ENCODE measurements at regions not wholly inside any gene's neighbourhood (a gene's known extent, or its start where the extent isn't known, plus 50 kb on each side); places are given as distances from the start of the nearest gene placed in this dataset.

DNA sequence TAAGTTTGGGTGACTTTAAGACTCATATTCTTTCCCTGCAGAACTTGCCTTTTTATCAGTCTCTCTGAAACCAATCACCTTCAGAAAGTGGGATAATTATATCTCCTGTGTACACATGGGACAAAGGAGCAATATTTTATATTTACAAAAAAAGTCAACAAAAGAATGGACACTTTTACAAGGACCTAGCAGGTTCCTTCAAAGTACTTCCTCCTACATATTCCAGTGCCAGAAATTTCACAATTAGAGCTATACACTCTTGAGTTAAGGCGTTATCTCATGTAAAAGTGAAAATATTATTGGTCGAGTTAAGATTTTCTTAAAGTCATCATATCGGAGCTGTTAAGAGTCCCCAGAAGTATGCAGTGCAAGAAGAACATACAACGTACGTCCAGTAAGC lies 98.9 kb upstream of the MAFB start:
- intact Hi-C loops (cut with micrococcal nuclease; ENCODE audit: unreplicated experiment), result no loop called here
- peaks cover 0 to 5% of the 10 kb centered on the region in 2 experiments; a peak in 2 of 5 replicates for H3K27me3 ChIP-seq (ENCODE audit: control insufficient read depth in 1 of 2, insufficient read depth in 2 of 2, low read length in 2 of 2)

DNA sequence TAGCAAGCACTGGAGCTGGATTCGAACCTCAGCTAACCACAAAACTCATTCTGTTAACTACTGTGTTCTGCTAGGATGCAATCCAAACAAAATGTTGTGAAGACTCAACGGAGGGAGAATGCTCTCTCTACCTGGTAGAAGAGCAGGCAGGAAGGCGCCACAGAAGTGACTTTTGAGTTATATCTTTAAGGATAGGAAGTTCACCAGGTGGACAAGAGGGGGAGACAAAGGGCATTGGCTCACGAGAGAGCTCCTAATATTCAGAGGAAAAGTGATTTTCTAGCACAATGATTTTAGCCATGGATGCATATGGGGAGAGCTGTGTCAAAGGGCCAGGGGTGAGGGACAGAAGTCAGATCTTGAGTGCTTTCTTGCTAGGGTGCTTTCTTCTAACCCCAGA lies 108.4 kb upstream of the MAFB start:
- ATAC-seq, result peak; percentile 87
- under 1% methylated on average over 4 of the region's 4 CpGs for WGBS (ENCODE audit: low lambda C conversion rate)
- Histone ChIP-seq H3K36me3 (replicated peaks in 1 of 2; ENCODE audit: control insufficient read depth in 1 of 2, insufficient read depth in 2 of 2, low read length in 2 of 2) (no peaks in the 10 kb centered on the region), H3K4me3 (replicated peaks in 1 of 3; ENCODE audit: insufficient read depth in 1 of 3, low read depth in 2 of 3, low read length in 3 of 3) (no peak overlapping the region), H3K9ac (ENCODE audit: insufficient read depth, low read depth, low read length) (no peak overlapping the region), H3K9me3 (ENCODE audit: low read length) (no peaks in the 10 kb centered on the region), H3K27ac (ENCODE audit: extremely low read length, insufficient read depth, low read length) (no peak overlapping the region), H3K79me2 (ENCODE audit: insufficient read depth, low read length) (no peaks in the 10 kb centered on the region), H4K20me1 (ENCODE audit: insufficient read depth, low read length) (no peaks in the 10 kb centered on the region), H3K27me3 (ENCODE audit: control insufficient read depth in 1 of 2, insufficient read depth in 2 of 2, low read length in 2 of 2) (no peaks in the 10 kb centered on the region), H2AFZ (ENCODE audit: low read length) (no peak overlapping the region), H3K4me2 (ENCODE audit: low read depth, low read length) (no peak overlapping the region), H3K4me1 (ENCODE audit: insufficient read depth, low read length) (no peaks in the 10 kb centered on the region)
- BruUV-seq (replicated peaks), result no TSS peak
- FAIRE-seq, result peak; percentile 93
- ChIA-PET CTCF (ENCODE audit: low intra/inter-chr PET ratio, low total read pairs) (interaction anchor here (2.0 to 2.2 kb wide), 2 partner anchors 148 to 165 kb away, joined by 11 to 16 read pairs; no protein-coding TSS in a partner anchor), POLR2A (no interaction called here)
- in situ Hi-C loops (cut with HindIII; ENCODE audit: extremely low pct_ligation_motif_present, low pct_unique_long_range_greater_than_20kb), result no loop called here
- peak; percentile 41 for DNase-seq (ENCODE audit: low spot score)
- intact Hi-C loops (cut with micrococcal nuclease; ENCODE audit: unreplicated experiment), result loop anchor here (1.0 kb wide), 2 partner anchors 149 to 166 kb away; no protein-coding TSS in a partner anchor
- TF ChIP-seq NKX3-1 (CRISPR knock-in tag; IDR thresholded peaks at IDR 0.05) (no peak), TBP (CRISPR knock-in tag; IDR thresholded peaks at IDR 0.05) (no peak), ZNF790 (CRISPR knock-in tag; IDR thresholded peaks at IDR 0.05; ENCODE audit: borderline replicate concordance) (no peak), XRCC5 (optimal IDR thresholded peaks at IDR 0.05; ENCODE audit: low read length) (peak; percentile 46), CBX5 (CRISPR knock-in tag; IDR thresholded peaks at IDR 0.05; ENCODE audit: borderline replicate concordance) (no peak), ZNF317 (CRISPR knock-in tag; IDR thresholded peaks at IDR 0.05) (no peak), ZBTB21 (CRISPR knock-in tag; IDR thresholded peaks at IDR 0.05) (no peak), NFRKB (IDR thresholded peaks at IDR 0.05) (no peak), ZNF460 (CRISPR knock-in tag; IDR thresholded peaks at IDR 0.05; ENCODE audit: borderline replicate concordance) (no peak), SKI (IDR thresholded peaks at IDR 0.05; ENCODE audit: partially characterized antibody) (no peak)
- TF ChIP-seq, protein P1, sequence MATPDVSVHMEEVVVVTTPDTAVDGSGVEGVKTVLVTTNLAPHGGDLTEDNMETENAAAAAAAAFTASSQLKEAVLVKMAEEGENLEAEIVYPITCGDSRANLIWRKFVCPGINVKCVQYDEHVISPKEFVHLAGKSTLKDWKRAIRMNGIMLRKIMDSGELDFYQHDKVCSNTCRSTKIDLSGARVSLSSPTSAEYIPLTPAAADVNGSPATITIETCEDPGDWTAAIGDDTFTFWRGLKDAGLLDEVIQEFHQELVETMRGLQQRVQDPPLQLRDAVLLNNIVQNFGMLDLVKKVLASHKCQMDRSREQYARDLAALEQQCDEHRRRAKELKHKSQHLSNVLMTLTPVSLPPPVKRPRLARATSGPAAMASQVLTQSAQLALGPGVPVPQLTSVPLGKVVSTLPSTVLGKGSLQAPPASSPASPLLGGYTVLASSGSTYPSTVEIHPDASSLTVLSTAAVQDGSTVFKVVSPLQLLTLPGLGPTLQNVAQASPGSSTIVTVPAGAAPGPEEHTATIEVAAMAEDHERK (CRISPR knock-in tag; IDR thresholded peaks at IDR 0.05; ENCODE audit: low read depth), result no peak
- TF ChIP-seq, protein P2, sequence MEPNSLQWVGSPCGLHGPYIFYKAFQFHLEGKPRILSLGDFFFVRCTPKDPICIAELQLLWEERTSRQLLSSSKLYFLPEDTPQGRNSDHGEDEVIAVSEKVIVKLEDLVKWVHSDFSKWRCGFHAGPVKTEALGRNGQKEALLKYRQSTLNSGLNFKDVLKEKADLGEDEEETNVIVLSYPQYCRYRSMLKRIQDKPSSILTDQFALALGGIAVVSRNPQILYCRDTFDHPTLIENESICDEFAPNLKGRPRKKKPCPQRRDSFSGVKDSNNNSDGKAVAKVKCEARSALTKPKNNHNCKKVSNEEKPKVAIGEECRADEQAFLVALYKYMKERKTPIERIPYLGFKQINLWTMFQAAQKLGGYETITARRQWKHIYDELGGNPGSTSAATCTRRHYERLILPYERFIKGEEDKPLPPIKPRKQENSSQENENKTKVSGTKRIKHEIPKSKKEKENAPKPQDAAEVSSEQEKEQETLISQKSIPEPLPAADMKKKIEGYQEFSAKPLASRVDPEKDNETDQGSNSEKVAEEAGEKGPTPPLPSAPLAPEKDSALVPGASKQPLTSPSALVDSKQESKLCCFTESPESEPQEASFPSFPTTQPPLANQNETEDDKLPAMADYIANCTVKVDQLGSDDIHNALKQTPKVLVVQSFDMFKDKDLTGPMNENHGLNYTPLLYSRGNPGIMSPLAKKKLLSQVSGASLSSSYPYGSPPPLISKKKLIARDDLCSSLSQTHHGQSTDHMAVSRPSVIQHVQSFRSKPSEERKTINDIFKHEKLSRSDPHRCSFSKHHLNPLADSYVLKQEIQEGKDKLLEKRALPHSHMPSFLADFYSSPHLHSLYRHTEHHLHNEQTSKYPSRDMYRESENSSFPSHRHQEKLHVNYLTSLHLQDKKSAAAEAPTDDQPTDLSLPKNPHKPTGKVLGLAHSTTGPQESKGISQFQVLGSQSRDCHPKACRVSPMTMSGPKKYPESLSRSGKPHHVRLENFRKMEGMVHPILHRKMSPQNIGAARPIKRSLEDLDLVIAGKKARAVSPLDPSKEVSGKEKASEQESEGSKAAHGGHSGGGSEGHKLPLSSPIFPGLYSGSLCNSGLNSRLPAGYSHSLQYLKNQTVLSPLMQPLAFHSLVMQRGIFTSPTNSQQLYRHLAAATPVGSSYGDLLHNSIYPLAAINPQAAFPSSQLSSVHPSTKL (CRISPR knock-in tag; IDR thresholded peaks at IDR 0.05), result 0 out of 2 replicates have a peak, but pooled peaks have one; percentile 12
- TF ChIP-seq, protein P3, sequence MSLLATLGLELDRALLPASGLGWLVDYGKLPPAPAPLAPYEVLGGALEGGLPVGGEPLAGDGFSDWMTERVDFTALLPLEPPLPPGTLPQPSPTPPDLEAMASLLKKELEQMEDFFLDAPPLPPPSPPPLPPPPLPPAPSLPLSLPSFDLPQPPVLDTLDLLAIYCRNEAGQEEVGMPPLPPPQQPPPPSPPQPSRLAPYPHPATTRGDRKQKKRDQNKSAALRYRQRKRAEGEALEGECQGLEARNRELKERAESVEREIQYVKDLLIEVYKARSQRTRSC (CRISPR knock-in tag; IDR thresholded peaks at IDR 0.05; ENCODE audit: low read depth), result no peak

More for the DNA sequence above, 98.9 kb upstream of the MAFB start:
- no TSS peak for BruUV-seq (replicated peaks)
- no peak for TF ChIP-seq ZNF260 (CRISPR knock-in tag; IDR thresholded peaks at IDR 0.05; ENCODE audit: borderline replicate concordance, low read depth)
- TF ChIP-seq ZNF17 (CRISPR knock-in tag; IDR thresholded peaks at IDR 0.05), result no peak
- no peak for TF ChIP-seq ZNF891 (CRISPR knock-in tag; IDR thresholded peaks at IDR 0.05)
- Histone ChIP-seq H2AFZ (ENCODE audit: low read length) (no peak overlapping the region), H3K4me2 (ENCODE audit: low read depth, low read length) (no peak overlapping the region), H3K9me3 (ENCODE audit: low read length) (no peaks in the 10 kb centered on the region), H3K36me3 (replicated peaks in 1 of 2; ENCODE audit: control insufficient read depth in 1 of 2, insufficient read depth in 2 of 2, low read length in 2 of 2) (no peaks in the 10 kb centered on the region), H3K27ac (ENCODE audit: extremely low read length, insufficient read depth, low read length) (no peak overlapping the region), H3K9ac (ENCODE audit: insufficient read depth, low read depth, low read length) (no peak overlapping the region), H3K79me2 (ENCODE audit: insufficient read depth, low read length) (no peaks in the 10 kb centered on the region), H3K4me3 (replicated peaks in 1 of 3; ENCODE audit: insufficient read depth in 1 of 3, low read depth in 2 of 3, low read length in 3 of 3) (no peak overlapping the region), H3K4me1 (ENCODE audit: insufficient read depth, low read length) (no peaks in the 10 kb centered on the region), H4K20me1 (ENCODE audit: insufficient read depth, low read length) (no peaks in the 10 kb centered on the region)
- ChIA-PET CTCF (ENCODE audit: low intra/inter-chr PET ratio, low total read pairs) (no interaction called here), POLR2A (no interaction called here)
- no peak for ATAC-seq
- FAIRE-seq, result no peak
- 14% methylated on average over 5 of the region's 5 CpGs for WGBS (ENCODE audit: low lambda C conversion rate)
- in situ Hi-C loops (cut with HindIII; ENCODE audit: extremely low pct_ligation_motif_present, low pct_unique_long_range_greater_than_20kb), result no loop called here
- no peak for DNase-seq (ENCODE audit: low spot score)
